ENCODE measurements at regions not wholly inside any gene's neighbourhood (a gene's known extent, or its start where the extent isn't known, plus 50 kb on each side); places are given as distances from the start of the nearest gene placed in this dataset.
"Not testable (repeated sequence)": the region's sequence is repeated elsewhere in the genome, so short reads cannot be mapped to it uniquely, and the experiment has no call there.

DNA sequence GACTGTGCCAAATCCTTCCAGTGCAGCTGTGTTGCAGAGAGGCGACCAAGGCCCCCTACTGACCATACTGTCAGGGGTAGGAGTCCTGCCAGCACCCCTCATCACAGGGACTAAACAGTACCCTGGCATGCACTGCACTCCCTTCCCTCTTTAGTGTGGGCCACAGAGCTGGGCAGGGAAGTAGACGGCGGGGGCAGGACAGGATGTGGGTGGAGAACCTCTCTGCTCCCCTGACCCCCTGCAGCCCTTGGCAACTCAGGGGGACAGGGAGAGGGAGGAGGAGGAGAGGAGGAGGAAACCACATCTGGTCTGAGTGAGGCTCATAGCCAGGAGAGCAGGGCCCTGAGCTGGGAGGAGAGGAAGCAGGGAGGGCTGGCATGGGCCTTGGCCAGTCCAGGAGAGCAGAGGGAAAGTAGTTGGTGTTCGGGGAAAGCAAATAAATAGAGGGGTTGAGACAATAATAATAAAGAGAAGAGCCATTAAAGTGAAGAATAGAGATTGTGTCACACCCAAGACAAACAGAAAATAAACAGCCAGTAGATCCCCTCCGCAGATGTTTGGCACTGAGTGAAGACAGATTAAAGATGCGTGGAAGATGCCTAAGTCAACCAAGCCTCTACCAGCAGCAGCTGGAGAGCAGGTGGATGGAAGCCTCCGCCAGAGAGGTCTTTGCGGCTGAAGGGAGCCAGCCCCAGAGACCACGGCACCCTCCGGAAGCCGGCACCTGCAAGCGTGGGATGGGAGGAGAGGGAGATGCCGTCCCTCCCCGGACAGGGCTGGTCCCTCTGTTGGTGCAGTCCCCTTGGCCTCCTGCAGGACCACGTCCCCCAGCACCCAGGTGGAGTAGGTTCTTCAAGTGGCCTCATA is 61.5 kb downstream of the RPUSD4 start:
- no peak overlapping the region for H3K4me3 Mint-ChIP-seq
- no peak overlapping the region for H3K27ac Mint-ChIP-seq
- DNase-seq = no peak
- CTCF ChIA-PET = no interaction called here
- POLR2A ChIA-PET = no interaction called here
- peaks cover 7% of the 10 kb centered on the region for H3K9me3 Mint-ChIP-seq (ENCODE audit: insufficient read depth)
- H3K27me3 Mint-ChIP-seq (ENCODE audit: low read depth) = peaks cover 15% of the 10 kb centered on the region
- peaks cover 1% of the 10 kb centered on the region for H3K36me3 Mint-ChIP-seq (ENCODE audit: low read depth)
- ATAC-seq = no peak
- H3K4me1 Mint-ChIP-seq (ENCODE audit: low read depth) = peaks cover 9% of the 10 kb centered on the region

DNA sequence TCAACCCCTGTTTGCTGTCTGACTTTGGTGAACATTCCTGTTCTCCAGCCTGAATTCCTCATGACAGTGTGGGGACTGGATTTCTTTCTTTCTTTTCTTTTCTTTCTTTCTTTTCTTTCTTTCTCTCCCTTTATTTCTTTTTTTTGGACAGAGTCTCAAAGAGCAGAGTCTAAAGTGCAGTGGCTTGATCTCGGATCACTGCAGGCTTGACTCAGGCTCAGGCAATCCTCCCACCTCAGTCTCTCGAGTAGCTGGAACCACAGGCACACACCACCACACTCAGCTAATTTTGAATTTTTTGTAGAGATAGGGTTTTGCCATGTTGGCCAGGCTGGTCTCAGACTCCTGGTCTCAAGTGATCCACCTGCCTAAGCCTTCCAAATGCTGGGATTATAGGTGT is 63.1 kb downstream of the RPUSD4 start:
- DNase-seq (no peak), ATAC-seq (no peak)
- POLR2A ChIA-PET = no interaction called here
- H3K9me3 Mint-ChIP-seq (ENCODE audit: insufficient read depth) = peaks cover 7% of the 10 kb centered on the region
- no peak overlapping the region for H3K27ac Mint-ChIP-seq
- CTCF ChIA-PET = no interaction called here
- H3K36me3 Mint-ChIP-seq (ENCODE audit: low read depth) = peaks cover 1% of the 10 kb centered on the region
- H3K4me3 Mint-ChIP-seq = no peak overlapping the region
- H3K4me1 Mint-ChIP-seq (ENCODE audit: low read depth) = peaks cover 9% of the 10 kb centered on the region
- peaks cover 15% of the 10 kb centered on the region for H3K27me3 Mint-ChIP-seq (ENCODE audit: low read depth)

DNA sequence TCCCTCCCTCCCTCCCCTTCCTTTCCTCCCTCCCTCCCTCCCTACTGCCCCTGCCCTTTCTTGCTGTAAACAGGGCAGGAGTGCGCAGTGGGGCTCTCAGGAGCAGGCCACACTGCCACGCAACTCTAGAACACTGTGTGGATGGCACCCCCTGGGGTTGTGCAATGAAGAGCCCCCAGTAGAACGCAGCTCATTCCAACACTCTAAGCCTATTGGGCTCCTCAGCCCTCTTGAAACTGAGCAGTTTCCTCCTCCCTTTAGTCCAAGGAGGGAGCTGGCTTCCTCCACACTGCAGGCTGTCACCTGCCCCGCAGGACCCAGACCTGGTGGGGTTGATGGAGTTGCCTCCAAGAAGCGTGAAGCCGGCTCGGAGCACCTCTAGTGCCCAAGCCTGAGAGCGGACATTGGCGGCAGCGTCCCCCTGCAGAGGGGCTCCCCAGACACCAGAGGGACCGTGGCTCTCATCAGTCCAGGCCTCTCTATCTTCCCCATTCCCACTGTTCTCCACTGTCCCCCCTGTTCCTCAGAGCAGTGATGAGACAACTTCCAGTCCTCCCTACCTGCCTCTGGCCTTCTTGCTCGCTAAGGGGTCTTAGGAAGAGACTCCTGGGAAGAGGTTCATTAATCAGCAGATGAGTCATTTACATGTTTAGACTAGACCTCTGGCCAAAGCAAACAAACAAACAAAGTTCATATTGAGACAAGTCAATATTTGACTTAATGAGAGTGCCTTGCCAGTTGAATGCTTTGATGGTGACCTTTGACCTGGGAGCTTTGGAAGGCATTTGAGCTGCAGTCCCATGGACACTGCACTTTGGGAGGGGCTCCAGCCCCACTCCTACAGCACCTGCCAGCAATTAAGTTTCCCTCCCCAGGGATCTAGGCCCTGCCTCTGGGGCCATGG is 64.0 kb downstream of the RPUSD4 start:
- Mint-ChIP-seq H3K4me3 (no peak overlapping the region), H3K9me3 (ENCODE audit: insufficient read depth) (peaks cover 6% of the 10 kb centered on the region), H3K27ac (no peak overlapping the region), H3K4me1 (ENCODE audit: low read depth) (peaks cover 9% of the 10 kb centered on the region), H3K36me3 (ENCODE audit: low read depth) (peaks cover 1% of the 10 kb centered on the region), H3K27me3 (ENCODE audit: low read depth) (peaks cover 12% of the 10 kb centered on the region)
- ATAC-seq (no peak), DNase-seq (no peak)
- ChIA-PET POLR2A (no interaction called here), CTCF (no interaction called here)

DNA sequence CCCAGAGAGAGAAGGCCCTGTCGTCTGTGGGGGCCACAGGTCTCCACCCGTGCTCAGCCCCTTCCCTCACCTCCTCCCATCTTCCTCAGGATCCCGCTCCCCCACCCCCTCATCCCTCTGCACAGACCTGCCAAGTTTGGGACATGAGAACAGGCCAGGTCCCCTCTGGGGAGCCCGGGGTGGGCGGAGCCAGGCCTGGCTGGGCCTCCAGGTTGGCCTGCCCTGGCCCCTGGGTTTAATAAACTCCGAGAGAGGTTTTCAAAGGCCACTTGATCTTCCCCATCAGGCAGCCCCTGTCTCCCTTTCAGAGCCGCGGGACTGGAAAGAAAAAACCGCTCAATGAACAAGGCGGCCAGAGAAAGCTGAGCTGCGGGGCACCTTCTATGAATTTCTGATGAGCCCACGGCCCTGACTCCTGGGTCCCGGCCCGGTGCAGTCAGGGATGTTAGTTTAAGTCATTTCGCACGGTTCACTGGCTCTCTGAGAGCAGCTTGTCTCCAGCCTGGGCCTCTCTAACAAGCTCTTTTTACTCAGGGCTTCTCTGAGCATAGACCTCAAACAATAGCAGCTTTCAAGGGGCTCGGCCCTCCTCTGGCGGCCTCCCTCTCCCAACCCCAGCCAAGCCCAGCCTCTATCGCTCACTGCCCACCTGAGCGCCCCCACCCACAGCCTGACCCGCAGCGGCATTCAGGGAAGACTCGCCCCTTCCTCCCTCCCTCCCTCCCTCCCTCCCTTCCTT is 64.8 kb downstream of the RPUSD4 start:
- POLR2A ChIA-PET = no interaction called here
- Mint-ChIP-seq H3K4me3 (no peak overlapping the region), H3K27me3 (ENCODE audit: low read depth) (peaks cover 6% of the 10 kb centered on the region), H3K9me3 (ENCODE audit: insufficient read depth) (no peaks in the 10 kb centered on the region), H3K36me3 (ENCODE audit: low read depth) (no peaks in the 10 kb centered on the region), H3K27ac (no peak overlapping the region), H3K4me1 (ENCODE audit: low read depth) (peaks cover 9% of the 10 kb centered on the region)
- CTCF ChIA-PET = no interaction called here
- ATAC-seq = no peak
- no peak for DNase-seq

DNA sequence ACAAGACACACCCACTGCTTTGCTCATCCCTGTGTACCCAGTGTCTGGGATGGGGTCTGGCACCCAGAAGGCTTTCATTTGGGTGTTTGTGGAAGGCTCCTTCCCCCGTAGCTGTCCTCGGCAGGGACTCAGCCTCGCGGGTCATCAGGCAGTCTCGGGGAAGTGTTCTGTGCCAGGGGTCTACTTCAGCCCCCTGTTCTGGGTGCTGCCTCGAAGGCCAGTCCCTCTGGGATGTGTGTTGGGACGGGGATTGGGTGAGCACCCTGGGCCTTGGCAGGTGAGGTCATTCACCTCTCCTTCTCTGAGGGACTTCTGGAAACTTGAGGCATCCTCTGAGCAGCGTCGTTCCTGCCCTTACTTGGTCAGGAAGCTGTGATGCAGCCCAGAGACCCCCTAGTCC is 65.5 kb downstream of the RPUSD4 start:
- ATAC-seq = no peak
- Mint-ChIP-seq H3K4me1 (ENCODE audit: low read depth) (peaks cover 9% of the 10 kb centered on the region), H3K36me3 (ENCODE audit: low read depth) (no peaks in the 10 kb centered on the region), H3K4me3 (no peak overlapping the region), H3K27me3 (ENCODE audit: low read depth) (peaks cover 10% of the 10 kb centered on the region), H3K27ac (no peak overlapping the region), H3K9me3 (ENCODE audit: insufficient read depth) (no peaks in the 10 kb centered on the region)
- POLR2A ChIA-PET = no interaction called here
- CTCF ChIA-PET = no interaction called here
- DNase-seq = no peak

DNA sequence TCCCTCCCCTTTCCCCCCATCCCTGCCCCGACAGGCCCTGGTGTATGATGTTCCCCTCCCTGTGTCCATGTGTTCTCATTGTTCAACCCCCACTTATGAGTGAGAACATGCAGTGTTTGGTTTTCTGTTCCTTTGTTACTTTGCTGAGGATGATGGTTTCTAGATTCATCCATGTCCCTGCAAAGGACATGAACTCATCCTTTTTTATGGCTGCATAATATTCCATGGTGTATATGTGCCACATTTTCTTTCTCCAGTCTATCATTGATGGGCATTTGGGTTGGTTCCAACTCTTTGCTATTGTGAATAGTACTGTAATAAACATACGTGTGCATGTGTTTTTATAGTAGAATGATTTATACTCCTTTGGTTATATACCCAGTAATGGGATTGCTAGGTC is 68.0 kb downstream of the RPUSD4 start:
- H3K4me3 Mint-ChIP-seq; CTCF ChIA-PET; H3K27ac Mint-ChIP-seq; ATAC-seq; POLR2A ChIA-PET; DNase-seq; H3K4me1 Mint-ChIP-seq (ENCODE audit: low read depth); H3K9me3 Mint-ChIP-seq (ENCODE audit: insufficient read depth); H3K36me3 Mint-ChIP-seq (ENCODE audit: low read depth): not testable (repeated sequence)
- peaks cover 15% of the 10 kb centered on the region for H3K27me3 Mint-ChIP-seq (ENCODE audit: low read depth)

DNA sequence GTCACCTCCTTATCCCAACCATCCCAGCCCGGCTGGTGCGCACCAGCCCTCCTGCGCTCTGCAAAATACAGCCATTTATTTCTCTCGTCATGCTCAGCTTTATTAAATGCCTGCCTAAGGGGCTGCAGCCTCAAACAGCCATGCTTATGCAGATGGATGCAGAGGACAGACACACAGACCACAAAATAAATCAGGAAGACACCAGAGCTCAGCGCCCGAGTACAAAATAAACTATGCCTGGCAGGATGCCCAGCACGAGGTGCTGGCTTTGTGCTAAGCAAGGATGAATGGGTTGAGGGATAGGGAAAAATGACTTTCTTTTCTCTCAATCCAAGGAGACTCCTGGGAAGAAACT is 70.5 kb downstream of the RPUSD4 start:
- no peak for DNase-seq
- no peak for ATAC-seq
- Mint-ChIP-seq H3K27me3 (ENCODE audit: low read depth) (peaks cover 20% of the 10 kb centered on the region), H3K27ac (no peak overlapping the region), H3K4me1 (ENCODE audit: low read depth) (no peaks in the 10 kb centered on the region), H3K9me3 (ENCODE audit: insufficient read depth) (no peaks in the 10 kb centered on the region), H3K4me3 (no peak overlapping the region), H3K36me3 (ENCODE audit: low read depth) (no peaks in the 10 kb centered on the region)
- CTCF ChIA-PET = no interaction called here
- POLR2A ChIA-PET = no interaction called here

DNA sequence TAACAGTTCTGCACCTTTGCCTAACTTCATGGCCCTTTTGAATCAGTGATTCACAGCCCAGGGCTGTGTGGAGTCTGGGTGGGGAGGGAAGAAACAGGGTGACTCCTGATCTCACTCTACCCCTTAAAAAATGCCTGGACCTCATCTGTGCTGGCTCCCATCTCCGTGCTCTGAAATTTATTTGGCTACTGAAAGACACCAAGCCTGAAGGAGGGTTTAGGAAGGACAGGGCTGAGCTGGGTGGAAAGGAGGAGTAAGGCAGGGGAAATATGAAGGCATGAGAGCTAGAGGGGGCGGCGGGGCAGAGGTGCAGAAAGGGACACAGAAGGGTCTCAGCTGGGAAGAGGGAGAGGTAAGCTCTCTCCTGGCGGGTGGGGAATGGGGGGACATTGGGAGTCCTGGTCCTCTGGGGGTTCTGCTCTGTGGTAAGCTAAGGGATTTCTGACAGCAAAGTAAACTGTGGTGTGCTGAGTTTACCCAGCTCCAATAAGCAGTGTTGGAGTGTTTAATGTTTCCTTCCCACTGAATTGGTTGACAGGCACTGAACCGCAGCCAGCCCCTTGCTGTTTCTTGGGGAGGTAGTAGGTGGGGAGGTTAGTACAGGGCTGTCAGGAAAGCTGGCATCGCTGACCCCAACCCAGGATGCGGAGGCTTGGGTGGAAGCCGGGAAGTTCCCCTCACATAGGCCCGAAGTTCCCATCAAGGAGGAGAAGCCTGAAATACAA is 71.1 kb downstream of the RPUSD4 start:
- no peak for DNase-seq
- peaks cover 22% of the 10 kb centered on the region for H3K27me3 Mint-ChIP-seq (ENCODE audit: low read depth)
- no peaks in the 10 kb centered on the region for H3K9me3 Mint-ChIP-seq (ENCODE audit: insufficient read depth)
- H3K36me3 Mint-ChIP-seq (ENCODE audit: low read depth) = no peaks in the 10 kb centered on the region
- ATAC-seq = no peak
- CTCF ChIA-PET = no interaction called here
- H3K4me3 Mint-ChIP-seq = no peak overlapping the region
- H3K27ac Mint-ChIP-seq = no peak overlapping the region
- no peaks in the 10 kb centered on the region for H3K4me1 Mint-ChIP-seq (ENCODE audit: low read depth)
- POLR2A ChIA-PET = no interaction called here

DNA sequence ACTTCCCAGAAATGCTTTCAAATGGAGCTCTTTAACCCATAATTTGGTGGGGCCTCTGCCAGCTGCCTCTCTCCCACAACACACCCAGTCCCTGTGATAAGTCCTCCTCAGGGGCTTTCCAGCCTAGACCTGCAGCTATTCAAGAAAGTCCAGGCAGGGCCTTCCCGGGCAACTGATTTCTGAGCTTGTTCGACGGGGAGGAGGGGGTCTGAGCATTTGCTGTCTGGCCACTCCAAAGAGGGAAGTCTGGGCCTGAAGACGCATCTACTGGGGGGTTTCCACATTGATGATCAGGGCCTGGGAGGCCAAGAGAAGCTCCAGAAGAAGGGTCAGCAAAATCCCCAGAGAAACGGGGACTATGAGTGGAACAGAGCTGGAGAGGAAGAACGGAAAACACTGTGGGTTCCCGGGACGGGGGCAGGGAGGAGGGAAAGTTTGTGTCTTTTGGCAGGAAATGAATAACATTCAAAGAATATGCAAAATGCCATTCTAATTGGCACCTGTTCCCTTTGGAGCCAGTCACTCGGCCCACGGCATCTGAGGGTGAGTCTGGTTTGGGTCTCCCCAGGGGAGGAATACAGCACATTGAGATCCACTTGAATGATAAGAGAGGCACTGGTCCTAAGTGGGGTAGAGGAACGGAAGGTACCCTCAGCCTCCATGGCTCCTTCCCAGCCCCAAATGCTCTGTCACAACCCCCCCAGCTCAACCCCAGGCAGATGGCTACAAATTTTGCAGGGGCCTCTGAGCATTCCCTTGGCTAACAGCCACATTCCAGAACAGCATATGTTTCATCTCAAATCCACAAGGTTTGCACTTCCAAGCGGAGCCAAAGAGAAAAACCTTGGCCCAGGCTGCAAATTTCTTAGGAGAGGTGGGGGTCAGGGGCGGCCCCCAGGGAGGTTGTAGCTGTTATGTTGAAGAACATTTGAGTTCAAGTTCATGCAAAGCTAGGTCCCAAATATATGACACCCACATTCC is 72.0 kb downstream of the RPUSD4 start:
- no peak for ATAC-seq
- ChIA-PET CTCF (no interaction called here), POLR2A (no interaction called here)
- no peaks in the 10 kb centered on the region for H3K9me3 Mint-ChIP-seq (ENCODE audit: insufficient read depth)
- H3K4me1 Mint-ChIP-seq (ENCODE audit: low read depth) = no peaks in the 10 kb centered on the region
- DNase-seq = no peak
- H3K36me3 Mint-ChIP-seq (ENCODE audit: low read depth) = no peaks in the 10 kb centered on the region
- H3K4me3 Mint-ChIP-seq = no peak overlapping the region
- H3K27ac Mint-ChIP-seq = no peak overlapping the region
- H3K27me3 Mint-ChIP-seq (ENCODE audit: low read depth) = peaks cover 24% of the 10 kb centered on the region

DNA sequence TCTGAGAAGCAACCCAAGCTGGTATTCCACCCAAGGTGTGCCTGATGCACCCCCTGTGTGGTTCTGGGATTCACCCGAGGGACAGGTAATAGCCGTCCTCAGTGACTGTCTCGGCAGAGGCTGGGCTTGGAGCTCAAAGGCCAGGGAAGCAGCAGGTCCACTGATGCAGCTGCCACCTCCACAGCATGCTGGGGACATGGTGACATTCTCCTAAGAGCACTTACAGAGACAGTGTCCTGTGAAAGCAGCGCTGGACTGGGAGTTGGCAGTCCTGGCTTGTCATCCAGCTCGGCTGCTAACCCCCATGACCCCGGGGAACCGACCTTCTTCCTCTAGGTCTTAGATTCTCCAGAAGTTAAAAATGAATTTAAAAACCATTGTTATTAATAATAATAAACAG is 72.8 kb downstream of the RPUSD4 start:
- Mint-ChIP-seq H3K9me3 (ENCODE audit: insufficient read depth) (no peaks in the 10 kb centered on the region), H3K27ac (no peak overlapping the region), H3K36me3 (ENCODE audit: low read depth) (no peaks in the 10 kb centered on the region), H3K4me3 (no peak overlapping the region), H3K27me3 (ENCODE audit: low read depth) (peaks cover 26% of the 10 kb centered on the region), H3K4me1 (ENCODE audit: low read depth) (no peaks in the 10 kb centered on the region)
- ATAC-seq = no peak
- POLR2A ChIA-PET = no interaction called here
- no peak for DNase-seq
- CTCF ChIA-PET = no interaction called here

DNA sequence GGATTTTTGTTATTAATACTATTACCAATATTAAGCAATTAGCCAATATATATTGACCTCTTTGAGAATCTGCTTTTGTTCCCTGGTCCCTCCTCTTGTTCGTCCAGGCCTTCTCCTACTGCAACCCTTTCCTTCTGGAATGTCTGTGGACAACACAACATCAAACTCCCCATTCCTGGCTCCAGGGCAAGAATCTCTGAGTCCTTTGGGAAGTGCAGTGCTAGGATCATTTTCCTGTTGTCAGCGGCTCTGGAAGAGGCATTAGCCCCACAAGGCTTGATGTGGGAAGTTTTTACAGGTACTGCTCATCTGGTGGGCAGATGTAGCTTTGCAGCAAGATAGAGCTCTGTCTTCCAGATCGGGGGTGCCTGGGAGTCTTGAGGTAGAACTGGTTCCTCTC is 74.3 kb downstream of the RPUSD4 start:
- ChIA-PET POLR2A (no interaction called here), CTCF (no interaction called here)
- no peak for ATAC-seq
- H3K27ac Mint-ChIP-seq = no peak overlapping the region
- no peak for DNase-seq
- H3K4me1 Mint-ChIP-seq (ENCODE audit: low read depth) = no peaks in the 10 kb centered on the region
- H3K9me3 Mint-ChIP-seq (ENCODE audit: insufficient read depth) = no peaks in the 10 kb centered on the region
- no peak overlapping the region for H3K4me3 Mint-ChIP-seq
- H3K36me3 Mint-ChIP-seq (ENCODE audit: low read depth) = no peaks in the 10 kb centered on the region
- peaks cover 32% of the 10 kb centered on the region for H3K27me3 Mint-ChIP-seq (ENCODE audit: low read depth)

Data from activated CD8-positive, alpha-beta T cell treated with anti-CD3 and anti-CD28 coated beads, Interleukin-2, amount 10 ng/mL, durations not matched to agents 7 days and 5 days (primary cell).